ENCODE measurements at regions not wholly inside any gene's neighbourhood (a gene's known extent, or its start where the extent isn't known, plus 50 kb on each side); places are given as distances from the start of the nearest gene placed in this dataset.

- Histone ChIP-seq H2BK5ac (ENCODE audit: low read depth, low read length, poor library complexity, severe bottlenecking) (no peak overlapping the region), H4K91ac (ENCODE audit: insufficient read depth, low read depth, low read length) (no peak overlapping the region), H3K18ac (ENCODE audit: low read depth, low read length) (no peak overlapping the region), H4K5ac (ENCODE audit: low read depth, low read length) (no peak overlapping the region), H3K9me1 (ENCODE audit: insufficient read depth, low read length) (no peaks in the 10 kb centered on the region), H4K8ac (ENCODE audit: low read depth in 2 of 2, low read length in 2 of 2) (no peak overlapping the region), H3K4me1 (ENCODE audit: control insufficient read depth, insufficient read depth, low read length) (peaks cover 3% of the 10 kb centered on the region; the same call in 1 of the 2 replicates), H3K27me3 (ENCODE audit: control insufficient read depth, insufficient read depth, low read length) (no peaks in the 10 kb centered on the region), H2BK20ac (ENCODE audit: low read depth, low read length) (no peak overlapping the region), H3K79me1 (ENCODE audit: low read depth in 1 of 2, low read length in 2 of 2) (no peaks in the 10 kb centered on the region), H3K4ac (ENCODE audit: low read depth, low read length) (no peak overlapping the region), H2BK120ac (ENCODE audit: low read depth, low read length) (no peak overlapping the region), H2BK15ac (ENCODE audit: low read depth, low read length) (no peak overlapping the region), H3K56ac (ENCODE audit: extremely low read depth, insufficient read depth, low read length) (no peak overlapping the region), H3K23ac (ENCODE audit: low read depth, low read length) (no peak overlapping the region), H3K27ac (ENCODE audit: insufficient read depth, low read length) (no peak overlapping the region), H2AK9ac (replicated peaks; ENCODE audit: low read depth, low read length, poor library complexity) (no peak overlapping the region), H3K4me3 (ENCODE audit: insufficient read depth, low read depth, low read length) (no peak overlapping the region), H3K9ac (ENCODE audit: low read depth, low read length) (no peak overlapping the region), H2AK5ac (ENCODE audit: low read depth, low read length) (no peak overlapping the region), H3K14ac (replicated peaks; ENCODE audit: low read depth, low read length) (no peak overlapping the region), H4K20me1 (ENCODE audit: insufficient read depth, low read length) (no peaks in the 10 kb centered on the region), H2AFZ (replicated peaks; ENCODE audit: low read length, poor library complexity) (peak overlapping the region; percentile 40), H3K9me3 (ENCODE audit: control insufficient read depth, insufficient read depth, low read length) (no peaks in the 10 kb centered on the region), H3K4me2 (ENCODE audit: low read depth, low read length) (no peak overlapping the region), H3K36me3 (ENCODE audit: control insufficient read depth, insufficient read depth, low read length) (no peaks in the 10 kb centered on the region)
- in situ Hi-C loops (cut with MboI; ENCODE audit: low sequenced_read_pairs), result no loop called here
- ATAC-seq (ENCODE audit: low read depth), result no peak
- WGBS, 2 experiments (ENCODE audit: extremely low coverage in 2 of 2, insufficient read length in 1 of 2), result 0% methylated on average over 1 of the region's 2 CpGs; no CpG with 5 or more reads in 1 of the 2 experiments
- dilution Hi-C loops (cut with HindIII; ENCODE audit: low sequenced_read_pairs, unreplicated experiment), result no loop called here
- DNase-seq, result no peak
- ChIA-PET POLR2A (ENCODE audit: unreplicated experiment) (no interaction called here), CTCF (no interaction called here)
- intact Hi-C loops (cut with micrococcal nuclease), result no loop called here
- no TSS peak for BruUV-seq (replicated peaks)
- TF ChIP-seq RFX5 (IDR thresholded peaks at IDR 0.05; ENCODE audit: low read depth, low read length), result no peak
- no peak for TF ChIP-seq RAD21 (IDR thresholded peaks at IDR 0.05; ENCODE audit: low read length)
- no peak for TF ChIP-seq ELK1 (IDR thresholded peaks at IDR 0.05; ENCODE audit: borderline replicate concordance, low read depth, low read length)
- no peak for TF ChIP-seq NFE2L2 (IDR thresholded peaks at IDR 0.05; ENCODE audit: low read depth, low read length)
- no peak for TF ChIP-seq USF2 (IDR thresholded peaks at IDR 0.05; ENCODE audit: low read depth, low read length)
- TF ChIP-seq POLR2A (IDR thresholded peaks at IDR 0.05; ENCODE audit: low read depth, low read length), result no peak
- no peak for TF ChIP-seq SMC3 (IDR thresholded peaks at IDR 0.05; ENCODE audit: low read depth, low read length)
- TF ChIP-seq CHD1 (IDR thresholded peaks at IDR 0.05; ENCODE audit: low read depth, low read length), result no peak
- TF ChIP-seq, protein P1, sequence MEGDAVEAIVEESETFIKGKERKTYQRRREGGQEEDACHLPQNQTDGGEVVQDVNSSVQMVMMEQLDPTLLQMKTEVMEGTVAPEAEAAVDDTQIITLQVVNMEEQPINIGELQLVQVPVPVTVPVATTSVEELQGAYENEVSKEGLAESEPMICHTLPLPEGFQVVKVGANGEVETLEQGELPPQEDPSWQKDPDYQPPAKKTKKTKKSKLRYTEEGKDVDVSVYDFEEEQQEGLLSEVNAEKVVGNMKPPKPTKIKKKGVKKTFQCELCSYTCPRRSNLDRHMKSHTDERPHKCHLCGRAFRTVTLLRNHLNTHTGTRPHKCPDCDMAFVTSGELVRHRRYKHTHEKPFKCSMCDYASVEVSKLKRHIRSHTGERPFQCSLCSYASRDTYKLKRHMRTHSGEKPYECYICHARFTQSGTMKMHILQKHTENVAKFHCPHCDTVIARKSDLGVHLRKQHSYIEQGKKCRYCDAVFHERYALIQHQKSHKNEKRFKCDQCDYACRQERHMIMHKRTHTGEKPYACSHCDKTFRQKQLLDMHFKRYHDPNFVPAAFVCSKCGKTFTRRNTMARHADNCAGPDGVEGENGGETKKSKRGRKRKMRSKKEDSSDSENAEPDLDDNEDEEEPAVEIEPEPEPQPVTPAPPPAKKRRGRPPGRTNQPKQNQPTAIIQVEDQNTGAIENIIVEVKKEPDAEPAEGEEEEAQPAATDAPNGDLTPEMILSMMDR (conservative IDR thresholded peaks at IDR 0.05; ENCODE audit: low read depth, low read length), result no peak
These were observed 291.1 kb downstream of the TRIML1 start for GRCh38 chr4:188430384-188430783.

All from IMR-90 (cell line).